H1 (cell line): ENCODE measurements at regions not wholly inside any gene's neighbourhood (a gene's known extent, or its start where the extent isn't known, plus 50 kb on each side); places are given as distances from the start of the nearest gene placed in this dataset.
A peak's percentile ranks its signal among the peaks of the same experiment; 100 is the strongest.

Source experiments
- CTCF ChIA-PET: fragments of 300-600 bp; sonication (Branson Sonifier 250); formaldehyde crosslinking; loops from one replicate; lab custom pipeline; 2021; ENCODE audit not compliant: partially characterized antibody; lab: Charles Lee
- POLR2A ChIA-PET: fragments of 300-600 bp; sonication (Branson Sonifier 250); formaldehyde crosslinking; loops from one replicate; lab custom pipeline; 2021; ENCODE audit warnings: inconsistent platforms; ENCODE audit not compliant: partially characterized antibody; lab: Charles Lee
- DNase-seq, 2 experiments: peaks; one replicate each; pipeline versions ENCODE4 v3.0.0 to v3.0.0-alpha.2; 2010 to 2022; ENCODE audit warnings: low spot score in 2 of 2, low read depth in 1 of 2, mixed read lengths in 1 of 2
- FAIRE-seq: peaks from 2 replicates; lab custom pipeline; 2011; peaks lifted over from hg19 to GRCh38; lab: Jason Lieb, UNC
- H2AFZ ChIP-seq: 2 replicates; pipeline ENCODE4 v1.8.1; 2012; ENCODE audit warnings: low read length, inconsistent platforms
- H2AK5ac ChIP-seq: 2 replicates; pipeline ENCODE4 v1.6.1; 2013; ENCODE audit warnings: low read depth, low read length
- H2BK120ac ChIP-seq: replicated peaks from 2 replicates; pipeline ENCODE3; 2013; ENCODE audit warnings: low read depth, low read length, inconsistent platforms
- H2BK12ac ChIP-seq: 2 replicates; pipeline ENCODE4 v1.6.1; 2013; ENCODE audit warnings: low read depth, low read length
- H2BK15ac ChIP-seq: 2 replicates; pipeline ENCODE4 v1.6.1; 2013; ENCODE audit warnings: low read length
- H2BK20ac ChIP-seq: 2 replicates; pipeline ENCODE4 v1.6.1; 2013; ENCODE audit warnings: low read length
- H2BK5ac ChIP-seq: 2 replicates; pipeline ENCODE4 v1.6.1; 2013; ENCODE audit warnings: low read depth, low read length
- H3K14ac ChIP-seq: 2 replicates; pipeline ENCODE4 v1.6.1; 2013; ENCODE audit warnings: inconsistent platforms; ENCODE audit not compliant: insufficient read length
- H3K18ac ChIP-seq: 2 replicates; pipeline ENCODE4 v1.6.1; 2013; ENCODE audit warnings: low read length; ENCODE audit errors: extremely low read depth
- H3K23ac ChIP-seq: 2 replicates; pipeline ENCODE4 v1.6.1; 2013; ENCODE audit warnings: inconsistent platforms; ENCODE audit not compliant: insufficient read length
- H3K23me2 ChIP-seq: 2 replicates; pipeline ENCODE4 v1.6.1; 2013; ENCODE audit warnings: low read depth, low read length
- H3K27ac ChIP-seq: 2 replicates; pipeline ENCODE4 v1.6.1; 2011; ENCODE audit warnings: low read depth, low read length, inconsistent platforms
- H3K27me3 ChIP-seq, 4 experiments: replicated peaks in 1 of 4; 1 replicate in 1 of 4; 2 replicates in 3 of 4; pipeline versions ENCODE4 v1.6.1 to v1.8.1; 2011 to 2013; ENCODE audit warnings: low read length in 3 of 4, mild to moderate bottlenecking in 3 of 4, inconsistent platforms in 2 of 4, mixed read lengths in 2 of 4, moderate library complexity in 1 of 4; ENCODE audit not compliant: control insufficient read depth in 3 of 4, insufficient read depth in 3 of 4; ENCODE audit errors: extremely low read depth in 1 of 4
- H3K36me3 ChIP-seq, 4 experiments: 2 replicates each; pipeline versions ENCODE4 v1.6.1 to v1.8.1; 2011 to 2013; ENCODE audit warnings: mild to moderate bottlenecking in 4 of 4, low read length in 3 of 4, moderate library complexity in 2 of 4, control low read depth in 1 of 4, inconsistent platforms in 1 of 4; ENCODE audit not compliant: insufficient read depth in 4 of 4, control insufficient read depth in 2 of 4
- H3K4ac ChIP-seq: replicated peaks from 2 replicates; pipeline ENCODE3; 2013; ENCODE audit warnings: low read length, low read depth, mixed read lengths, inconsistent platforms; ENCODE audit not compliant: insufficient read length
- H3K4me1 ChIP-seq, 4 experiments: replicated peaks in 1 of 4; 1 replicate in 1 of 4; 2 replicates in 3 of 4; pipeline versions ENCODE4 v1.6.1 to v1.8.1; 2011 to 2013; ENCODE audit warnings: low read length in 3 of 4, inconsistent platforms in 2 of 4, mixed read lengths in 1 of 4; ENCODE audit not compliant: insufficient read depth in 4 of 4, control insufficient read depth in 3 of 4
- H3K4me2 ChIP-seq, 2 experiments: 2 replicates each; pipeline versions ENCODE4 v1.6.1 to v1.8.1; 2011 to 2013; ENCODE audit warnings: low read depth in 2 of 2, low read length in 2 of 2, control low read depth in 1 of 2, inconsistent platforms in 1 of 2, mild to moderate bottlenecking in 1 of 2; ENCODE audit not compliant: insufficient read depth in 1 of 2
- H3K4me3 ChIP-seq, 4 experiments: fragments of 200-600, 300-600 bp in 1 of 4; sonication (generic), shearing (Covaris generic), sonication (Bioruptor Twin) in 1 of 4; 2 replicates each; pipeline versions ENCODE4 v1.5.1 to v1.8.1; 2011 to 2016; ENCODE audit warnings: low read length in 4 of 4, low read depth in 3 of 4, control low read depth in 2 of 4, inconsistent platforms in 2 of 4, mild to moderate bottlenecking in 2 of 4, mixed read lengths in 1 of 4, moderate library complexity in 1 of 4; ENCODE audit not compliant: insufficient read depth in 2 of 4; ENCODE audit errors: extremely low read depth in 1 of 4
- H3K56ac ChIP-seq: replicated peaks from 2 replicates; pipeline ENCODE3; 2013; ENCODE audit warnings: low read depth, mild to moderate bottlenecking, mixed read lengths, low read length, inconsistent platforms; ENCODE audit not compliant: insufficient read length
- H3K79me1 ChIP-seq: 2 replicates; pipeline ENCODE4 v1.6.1; 2013; ENCODE audit warnings: low read depth, low read length, control low read depth
- H3K79me2 ChIP-seq, 2 experiments: 2 replicates each; pipeline versions ENCODE4 v1.6.1 to v1.8.1; 2012 to 2013; ENCODE audit warnings: low read length in 2 of 2, mild to moderate bottlenecking in 2 of 2, inconsistent platforms in 1 of 2; ENCODE audit not compliant: insufficient read depth in 2 of 2, control insufficient read depth in 1 of 2
- H3K9ac ChIP-seq, 4 experiments: replicated peaks in 1 of 4; 1 replicate in 1 of 4; 2 replicates in 3 of 4; pipeline versions ENCODE4 v1.6.1 to v1.8.1; 2011 to 2013; ENCODE audit warnings: low read depth in 3 of 4, low read length in 3 of 4, control low read depth in 2 of 4, mild to moderate bottlenecking in 2 of 4, moderate library complexity in 2 of 4, inconsistent platforms in 1 of 4; ENCODE audit errors: extremely low read depth in 1 of 4
- H3K9me3 ChIP-seq, 2 experiments: 2 replicates each; pipeline versions ENCODE4 v1.6.1 to v1.8.1; 2012 to 2013; ENCODE audit warnings: mild to moderate bottlenecking in 2 of 2, moderate library complexity in 2 of 2, control low read depth in 1 of 2, inconsistent platforms in 1 of 2, low read depth in 1 of 2, low read length in 1 of 2, mixed read lengths in 1 of 2; ENCODE audit not compliant: insufficient read depth in 2 of 2
- H4K20me1 ChIP-seq, 2 experiments: replicated peaks in 1 of 2; 2 replicates each; pipeline versions ENCODE3 to v1.8.1; 2011 to 2013; ENCODE audit warnings: inconsistent platforms in 2 of 2, low read length in 2 of 2, mild to moderate bottlenecking in 1 of 2; ENCODE audit not compliant: insufficient read depth in 2 of 2, control insufficient read depth in 1 of 2
- H4K5ac ChIP-seq: 2 replicates; pipeline ENCODE4 v1.6.1; 2013; ENCODE audit warnings: low read length, low read depth, mixed read lengths, inconsistent platforms; ENCODE audit not compliant: insufficient read length
- H4K8ac ChIP-seq: 2 replicates; pipeline ENCODE4 v1.8.0; 2013; ENCODE audit warnings: mild to moderate bottlenecking, moderate library complexity, low read length, inconsistent platforms; ENCODE audit not compliant: insufficient read depth; ENCODE audit errors: extremely low read depth
- H4K91ac ChIP-seq: replicated peaks from 2 replicates; pipeline ENCODE3; 2013; ENCODE audit warnings: low read length, mixed read lengths, inconsistent platforms; ENCODE audit not compliant: insufficient read length
- CTCF ChIP-seq, 3 experiments: IDR thresholded peaks; 1 replicate in 2 of 3; 2 replicates in 1 of 3; pipeline versions ENCODE4 v1.5.1 to v1.6.1; 2011; ENCODE audit warnings: low read length in 3 of 3, mild to moderate bottlenecking in 3 of 3, inconsistent platforms in 2 of 3, low read depth in 1 of 3, moderate library complexity in 1 of 3; ENCODE audit not compliant: insufficient read depth in 1 of 3; ENCODE audit errors: control extremely low read depth in 1 of 3
- E2F6 ChIP-seq: IDR thresholded peaks from 2 replicates; pipeline ENCODE4 v1.6.1; 2012; ENCODE audit warnings: inconsistent platforms
- KDM5A ChIP-seq: fragments of 200-600 bp; IDR thresholded peaks from 2 replicates; pipeline ENCODE4 v1.7.1; 2012; ENCODE audit warnings: mild to moderate bottlenecking, low read length, inconsistent platforms, mixed read lengths
- RAD21 ChIP-seq, 2 experiments: IDR thresholded peaks in 1 of 2; conservative IDR thresholded peaks in 1 of 2; 2 replicates each; pipeline ENCODE4 v1.6.1; 2011; ENCODE audit warnings: low read depth in 2 of 2, low read length in 2 of 2, improper control_type of control experiment in 1 of 2, inconsistent platforms in 1 of 2, mild to moderate bottlenecking in 1 of 2, moderate library complexity in 1 of 2
- SIN3A ChIP-seq, 2 experiments: IDR thresholded peaks in 1 of 2; conservative IDR thresholded peaks in 1 of 2; 2 replicates each; pipeline ENCODE4 v1.6.1; 2011 to 2012; ENCODE audit warnings: low read length in 2 of 2, improper control_type of control experiment in 1 of 2, low read depth in 1 of 2, mild to moderate bottlenecking in 1 of 2
- WGBS, 2 experiments: shearing (Covaris generic) in 1 of 2; methylation state at CpG; one replicate each; pipeline versions ENCODE4 v1.1.6 to v1.1.7; 2013 to 2015; ENCODE audit warnings: low lambda C conversion rate in 2 of 2, mixed read lengths in 2 of 2, inconsistent platforms in 1 of 2, low coverage in 1 of 2, missing lambda C conversion rate in 1 of 2; ENCODE audit not compliant: insufficient replicate concordance in 2 of 2, insufficient coverage in 1 of 2, insufficient read length in 1 of 2; ENCODE audit errors: extremely low coverage in 1 of 2, missing lambda C conversion rate in 1 of 2; 5-methylcytosine and 5-hydroxymethylcytosine counted together

GRCh38 chr18:3380384-3380961 is 69.5 kb upstream of the TGIF1 start:
- ChIA-PET CTCF (interaction anchor here (0.7 to 1.3 kb wide), 4 partner anchors 10 to 20 kb away, joined by 3 to 8 read pairs (median 3); no protein-coding TSS in a partner anchor), POLR2A (no interaction called here)
- Histone ChIP-seq H3K23me2 (no peaks in the 10 kb centered on the region), H2AFZ (no peak overlapping the region), H3K36me3 (no peaks in the 10 kb centered on the region), H3K4me2 (no peak overlapping the region), H4K91ac (no peak overlapping the region), H3K79me2 (no peaks in the 10 kb centered on the region), H2BK15ac (no peak overlapping the region), H3K56ac (no peak overlapping the region), H3K27ac (no peak overlapping the region), H2BK120ac (no peak overlapping the region), H3K4me1 (peaks cover 0 to 7% (median 0%) of the 10 kb centered on the region in 4 experiments; a peak in 1 of 7 replicates), H2AK5ac (no peak overlapping the region), H2BK20ac (no peak overlapping the region), H3K4me3 (no peak overlapping the region), H4K8ac (no peak overlapping the region), H3K9ac (no peak overlapping the region), H4K20me1 (peaks cover 0 to 1% of the 10 kb centered on the region in 2 experiments), H3K27me3 (no peaks in the 10 kb centered on the region), H3K79me1 (no peaks in the 10 kb centered on the region), H3K18ac (no peak overlapping the region), H4K5ac (no peak overlapping the region), H3K23ac (no peak overlapping the region), H3K9me3 (no peaks in the 10 kb centered on the region)
- FAIRE-seq: no peak
- TF ChIP-seq SIN3A (conservative IDR thresholded peaks at IDR 0.05 in 1 of 2, IDR thresholded peaks at IDR 0.05 in 1 of 2; ENCODE audit: low read depth in 1 of 2, low read length in 2 of 2): no peak
- no peak for TF ChIP-seq E2F6
- TF ChIP-seq KDM5A: no peak
- TF ChIP-seq RAD21 (IDR thresholded peaks at IDR 0.05 in 1 of 2, conservative IDR thresholded peaks at IDR 0.05 in 1 of 2; ENCODE audit: low read depth in 2 of 2, low read length in 2 of 2): peak in 1 of 2 experiments; percentile 5; a peak in 1 of 4 replicates
- peak in 1 of 3 experiments; percentile 31; a peak in 1 of 4 replicates for TF ChIP-seq CTCF (IDR thresholded peaks at IDR 0.05; ENCODE audit: control extremely low read depth in 1 of 3, insufficient read depth in 1 of 3, low read depth in 1 of 3, low read length in 3 of 3)
- TF ChIP-seq, all 59 proteins: peak for 2
- DNase-seq: no peak
- H2BK5ac ChIP-seq: no peak overlapping the region
- no peak overlapping the region for H2BK12ac ChIP-seq
- H3K4ac ChIP-seq: no peak overlapping the region
- WGBS, 2 experiments: 86% methylated on average over 10 of the region's 10 CpGs; no CpG with 5 or more reads in 1 of the 2 experiments
- H3K14ac ChIP-seq: no peak overlapping the region
